CD4-positive, alpha-beta T cell treated with Interleukin-6 at 100 ng/mL for 8 hours (primary cell): ENCODE measurements at regions not wholly inside any gene's neighbourhood (a gene's known extent, or its start where the extent isn't known, plus 50 kb on each side); places are given as distances from the start of the nearest gene placed in this dataset.
"Not testable (repeated sequence)": the region's sequence is repeated elsewhere in the genome, so short reads cannot be mapped to it uniquely, and the experiment has no call there.

Source experiments
- DNase-seq: peaks from one replicate; pipeline ENCODE4 v3.0.0-alpha.2; 2020; ENCODE audit warnings: mixed read lengths, low spot score

- no peak for DNase-seq
Measured at GRCh38 chr10:3571310-3571825, 213.6 kb downstream of the KLF6 start.

GRCh38 chr10:3570855-3571266, 214.1 kb downstream of the KLF6 start:
- no peak for DNase-seq

- DNase-seq: no peak
Measured at GRCh38 chr10:3570131-3570729, 214.8 kb downstream of the KLF6 start.

GRCh38 chr10:3568983-3569382, 216.0 kb downstream of the KLF6 start:
- DNase-seq: no peak

- no peak for DNase-seq
Measured at GRCh38 chr10:3568392-3568791, 216.6 kb downstream of the KLF6 start.

- no peak for DNase-seq
Measured at GRCh38 chr10:3567291-3567963, 217.6 kb downstream of the KLF6 start.

GRCh38 chr10:3566627-3567026, 218.4 kb downstream of the KLF6 start:
- DNase-seq: no peak

- DNase-seq: no peak
Measured at GRCh38 chr10:3564346-3565002, 220.5 kb downstream of the KLF6 start.

GRCh38 chr10:3563298-3563697, 221.7 kb downstream of the KLF6 start:
- no peak for DNase-seq

GRCh38 chr10:3560628-3561027, 224.4 kb downstream of the KLF6 start:
- not testable (repeated sequence) for DNase-seq

- no peak for DNase-seq
Measured at GRCh38 chr10:3559527-3559926, 225.5 kb downstream of the KLF6 start.

- no peak for DNase-seq
Measured at GRCh38 chr10:3559011-3559410, 226.0 kb downstream of the KLF6 start.

- DNase-seq: not testable (repeated sequence)
Measured at GRCh38 chr10:3556191-3557017, 228.6 kb downstream of the KLF6 start.

- no peak for DNase-seq
Measured at GRCh38 chr10:3554121-3554522, 230.9 kb downstream of the KLF6 start.

GRCh38 chr10:3552281-3552680, 232.7 kb downstream of the KLF6 start:
- no peak for DNase-seq

- no peak for DNase-seq
Measured at GRCh38 chr10:3551761-3552160, 233.2 kb downstream of the KLF6 start.

- DNase-seq: no peak
Measured at GRCh38 chr10:3549118-3549517, 235.9 kb downstream of the KLF6 start.

GRCh38 chr10:3548702-3549101, 236.3 kb downstream of the KLF6 start:
- no peak for DNase-seq

GRCh38 chr10:3548076-3548475, 236.9 kb downstream of the KLF6 start:
- DNase-seq: no peak

- DNase-seq: no peak
Measured at GRCh38 chr10:3544561-3544960, 240.4 kb downstream of the KLF6 start.

GRCh38 chr10:3542185-3542611, 242.8 kb downstream of the KLF6 start:
- no peak for DNase-seq

GRCh38 chr10:3539696-3540383, 245.2 kb downstream of the KLF6 start:
- no peak for DNase-seq
